GM18499 (cell line): ENCODE measurements at regions not wholly inside any gene's neighbourhood (a gene's known extent, or its start where the extent isn't known, plus 50 kb on each side); places are given as distances from the start of the nearest gene placed in this dataset.
"Not testable (repeated sequence)": the region's sequence is repeated elsewhere in the genome, so short reads cannot be mapped to it uniquely, and the experiment has no call there.

Source experiments
- ATAC-seq: cut with Tn5 transposase; IDR thresholded peaks from one replicate; pipeline ENCODE4 v1.9.1; 2021; ENCODE audit warnings: moderate number of reproducible peaks; ENCODE audit not compliant: insufficient read depth, unreplicated experiment

GRCh38 chr16:63928421-63928820 is 1193.4 kb downstream of the CDH11 start:
- ATAC-seq: no peak

GRCh38 chr16:63925221-63925620 is 1196.6 kb downstream of the CDH11 start:
- ATAC-seq: no peak

GRCh38 chr16:63922560-63922959 is 1199.3 kb downstream of the CDH11 start:
- ATAC-seq: no peak

- ATAC-seq: no peak
Observed at GRCh38 chr16:63921737-63922295, 1200.0 kb downstream of the CDH11 start.

- no peak for ATAC-seq
Observed at GRCh38 chr16:63913290-63913689, 1208.6 kb downstream of the CDH11 start.

- ATAC-seq: no peak
Observed at GRCh38 chr16:63907251-63907650, 1214.6 kb downstream of the CDH11 start.

- no peak for ATAC-seq
Observed at GRCh38 chr16:63904930-63905329, 1216.9 kb downstream of the CDH11 start.

- ATAC-seq: no peak
Observed at GRCh38 chr16:63904182-63904581, 1217.7 kb downstream of the CDH11 start.

GRCh38 chr16:63896383-63897109 is 1225.3 kb downstream of the CDH11 start:
- ATAC-seq: no peak

- ATAC-seq: no peak
Observed at GRCh38 chr16:63890723-63891122, 1231.1 kb downstream of the CDH11 start.

GRCh38 chr16:63890081-63890480 is 1231.8 kb downstream of the CDH11 start:
- ATAC-seq: no peak

- ATAC-seq: no peak
Observed at GRCh38 chr16:63883091-63883490, 1238.8 kb downstream of the CDH11 start.

GRCh38 chr16:63882576-63882975 is 1239.3 kb downstream of the CDH11 start:
- ATAC-seq: no peak

- ATAC-seq: no peak
Observed at GRCh38 chr16:63880948-63881347, 1240.9 kb downstream of the CDH11 start.

- ATAC-seq: no peak
Observed at GRCh38 chr16:63877401-63877800, 1244.5 kb downstream of the CDH11 start.

GRCh38 chr16:63876103-63876502 is 1245.8 kb downstream of the CDH11 start:
- no peak for ATAC-seq

GRCh38 chr16:63860700-63861099 is 1261.2 kb downstream of the CDH11 start:
- ATAC-seq: not testable (repeated sequence)

GRCh38 chr16:63856537-63856936 is 1265.3 kb downstream of the CDH11 start:
- ATAC-seq: no peak

GRCh38 chr16:63850979-63851378 is 1270.9 kb downstream of the CDH11 start:
- no peak for ATAC-seq

GRCh38 chr16:63841271-63841670 is 1280.6 kb downstream of the CDH11 start:
- ATAC-seq: no peak

- ATAC-seq: no peak
Observed at GRCh38 chr16:63830061-63830460, 1291.8 kb downstream of the CDH11 start.

GRCh38 chr16:63822818-63823217 is 1299.0 kb downstream of the CDH11 start:
- ATAC-seq: no peak
